Ovary (tissue), 7 donors: ENCODE measurements at regions not wholly inside any gene's neighbourhood (a gene's known extent, or its start where the extent isn't known, plus 50 kb on each side); places are given as distances from the start of the nearest gene placed in this dataset.

Experiments
- DNase-seq, 5 donors: peaks; one replicate each; pipeline ENCODE4 v3.0.0-alpha.2; 2019 to 2020
- H3K27ac ChIP-seq, 2 donors: fragments of 200-600 bp; one replicate each; pipeline versions ENCODE4 v1.5.1 to v1.8.0; 2019 to 2022
- H3K27me3 ChIP-seq: fragments of 200-600 bp; one replicate; pipeline ENCODE4 v1.8.0; 2022
- H3K36me3 ChIP-seq: fragments of 200-600 bp; sonication (generic); one replicate; pipeline ENCODE4 v1.5.1; 2019
- H3K4me1 ChIP-seq: one replicate; pipeline ENCODE4 v1.8.1; 2013; ENCODE audit warnings: mild to moderate bottlenecking, moderate library complexity; ENCODE audit not compliant: insufficient read depth
- H3K4me3 ChIP-seq: fragments of 200-600 bp; sonication (generic); one replicate; pipeline ENCODE4 v1.5.1; 2017
- H3K9me3 ChIP-seq, 2 donors: fragments of 200-600 bp in 1 of 2; sonication (generic) in 1 of 2; one replicate each; pipeline versions ENCODE4 v1.5.1 to v1.8.1; 2013 to 2019; ENCODE audit warnings: mild to moderate bottlenecking in 1 of 2, moderate library complexity in 1 of 2
- CTCF ChIP-seq, 3 donors: fragments of 450-650 bp in 2 of 3; fragments of 200-600 bp in 1 of 3; IDR thresholded peaks; one replicate each; pipeline versions ENCODE4 v1.5.1 to v1.8.0; 2016 to 2022; ENCODE audit warnings: antibody characterized with exemption in 3 of 3, mild to moderate bottlenecking in 1 of 3
- EP300 ChIP-seq: sonication (generic); formaldehyde crosslinking; IDR thresholded peaks from one replicate; pipeline ENCODE4 v1.6.1; 2017; ENCODE audit warnings: antibody characterized with exemption
- POLR2A ChIP-seq: fragments of 450-650 bp; IDR thresholded peaks from one replicate; pipeline ENCODE4 v1.6.1; 2017; ENCODE audit warnings: antibody characterized with exemption, mild to moderate bottlenecking, moderate library complexity
- WGBS, 3 donors: extraction: QIAGEN DNeasy Blood & Tissue Kit in 1 of 3; methylation state at CpG; one replicate each; pipeline versions ENCODE4 v1.1.5 to v1.1.7; 2013 to 2017; 5-methylcytosine and 5-hydroxymethylcytosine counted together
- intact Hi-C, 4 donors: fragments of 100-400 bp; cut with DNase I; formaldehyde crosslinking; loops; one replicate each; pipeline versions ENCODE4 v1.11.0 to v1.15.1; 2022 to 2023
- donor health status: DM: no; HTN: no; CAD: no; lungs with moderate emphysema.
- donor health status: DM: no; HTN: no; CAD: no.
- donor health status: Bipolar disorder and iron deficiency.
- donor health status: DM: no; HTN: no; CAD: no.
- donor health status: DM: yes; HTN: yes; CAD: no.

- TF ChIP-seq EP300 (no peak), CTCF (IDR thresholded peaks at IDR 0.05) (no peak), POLR2A (no peak)
- H3K4me3 ChIP-seq: no peak overlapping the region
- H3K9me3 ChIP-seq: no peaks in the 10 kb centered on the region
- H3K27ac ChIP-seq: no peak overlapping the region
- 47 to 59% (median 52%) methylated on average over 6 of the region's 6 CpGs for WGBS, 3 donors
- H3K4me1 ChIP-seq: no peaks in the 10 kb centered on the region
- intact Hi-C loops: no loop called here
- no peaks in the 10 kb centered on the region for H3K27me3 ChIP-seq
- DNase-seq: no peak
- no peaks in the 10 kb centered on the region for H3K36me3 ChIP-seq
Observed at GRCh38 chr2:7704296-7704865, 787.2 kb downstream of the RNF144A start.

- H3K27ac ChIP-seq: no peak overlapping the region
- no peaks in the 10 kb centered on the region for H3K9me3 ChIP-seq
- DNase-seq: no peak
- H3K4me1 ChIP-seq: no peaks in the 10 kb centered on the region
- no peak for TF ChIP-seq EP300
- TF ChIP-seq POLR2A: no peak
- no peak for TF ChIP-seq CTCF (IDR thresholded peaks at IDR 0.05)
- WGBS, 3 donors: 90 to 95% (median 90%) methylated on average over 2 of the region's 2 CpGs
- H3K4me3 ChIP-seq: no peak overlapping the region
- no peaks in the 10 kb centered on the region for H3K27me3 ChIP-seq
- H3K36me3 ChIP-seq: no peaks in the 10 kb centered on the region
- intact Hi-C loops: no loop called here
Observed at GRCh38 chr2:7706791-7707190, 789.6 kb downstream of the RNF144A start.

- TF ChIP-seq EP300: no peak
- no peak for TF ChIP-seq CTCF (IDR thresholded peaks at IDR 0.05)
- TF ChIP-seq POLR2A: no peak
- no peaks in the 10 kb centered on the region for H3K9me3 ChIP-seq
- no peaks in the 10 kb centered on the region for H3K4me1 ChIP-seq
- intact Hi-C loops: no loop called here
- no peaks in the 10 kb centered on the region for H3K27me3 ChIP-seq
- H3K27ac ChIP-seq: no peak overlapping the region
- no peak overlapping the region for H3K4me3 ChIP-seq
- no peak for DNase-seq
- 73 to 76% (median 74%) methylated on average over 2 of the region's 2 CpGs for WGBS, 3 donors
- H3K36me3 ChIP-seq: no peaks in the 10 kb centered on the region
Observed at GRCh38 chr2:7707723-7708122, 790.5 kb downstream of the RNF144A start.

GRCh38 chr2:7709907-7710306, 792.7 kb downstream of the RNF144A start:
- no peak for TF ChIP-seq EP300
- no peaks in the 10 kb centered on the region for H3K4me1 ChIP-seq
- no peak overlapping the region for H3K4me3 ChIP-seq
- intact Hi-C loops: no loop called here
- H3K36me3 ChIP-seq: no peaks in the 10 kb centered on the region
- no peaks in the 10 kb centered on the region for H3K9me3 ChIP-seq
- no peak overlapping the region for H3K27ac ChIP-seq
- no peak for DNase-seq
- H3K27me3 ChIP-seq: no peaks in the 10 kb centered on the region
- WGBS, 3 donors: 25 to 41% (median 30%) methylated on average over 5 of the region's 5 CpGs

GRCh38 chr2:7711167-7711566, 794.0 kb downstream of the RNF144A start:
- no peak for DNase-seq
- TF ChIP-seq EP300 (no peak), CTCF (IDR thresholded peaks at IDR 0.05) (no peak), POLR2A (no peak)
- Histone ChIP-seq H3K9me3 (no peaks in the 10 kb centered on the region), H3K4me1 (no peaks in the 10 kb centered on the region), H3K36me3 (no peaks in the 10 kb centered on the region), H3K27me3 (no peaks in the 10 kb centered on the region), H3K4me3 (no peak overlapping the region), H3K27ac (no peak overlapping the region)
- intact Hi-C loops: no loop called here
